Endothelial cell of umbilical vein (primary cell): ENCODE measurements at regions not wholly inside any gene's neighbourhood (a gene's known extent, or its start where the extent isn't known, plus 50 kb on each side); places are given as distances from the start of the nearest gene placed in this dataset.

Source experiments
- BruUV-seq: library from RNA; stranded (reverse); fragments of 400-500 nt; replicated peaks from 2 replicates; lab custom pipeline; 2021; lab: Mats Ljungman, UMichigan
- CTCF ChIA-PET: fragments of 300-600, 350-600 bp; sonication (Branson Sonifier 250); formaldehyde crosslinking; loops from one replicate; lab custom pipeline; 2021; ENCODE audit warnings: antibody characterized with exemption, inconsistent platforms; lab: Charles Lee
- POLR2A ChIA-PET: fragments of 300-600, 350-600 bp; sonication (Branson Sonifier 250); formaldehyde crosslinking; loops from one replicate; lab custom pipeline; 2021; ENCODE audit warnings: antibody characterized with exemption, inconsistent platforms; lab: Charles Lee
- DNase-seq: peaks from one replicate; pipeline ENCODE4 v3.0.0-alpha.2; 2011; ENCODE audit warnings: low read depth, low spot score
- FAIRE-seq: peaks from 2 replicates; lab custom pipeline; 2011; peaks lifted over from hg19 to GRCh38; lab: Jason Lieb, UNC
- H2AFZ ChIP-seq: 2 replicates; pipeline ENCODE4 v1.6.0; 2012; ENCODE audit warnings: low read depth, low read length, control low read depth, inconsistent platforms
- H3K27ac ChIP-seq: 2 replicates; pipeline ENCODE4 v1.5.1; 2011; ENCODE audit warnings: low read depth, mild to moderate bottlenecking, control low read depth, low read length, moderate library complexity; ENCODE audit not compliant: insufficient read depth
- H3K27me3 ChIP-seq, 2 experiments: 2 replicates each; pipeline versions ENCODE4 v1.6.0 to v1.6.1; 2011; ENCODE audit warnings: low read length in 2 of 2, mixed read lengths in 1 of 2; ENCODE audit not compliant: control insufficient read depth in 2 of 2, insufficient read depth in 2 of 2
- H3K36me3 ChIP-seq, 2 experiments: 2 replicates in 1 of 2; 3 replicates in 1 of 2; pipeline ENCODE4 v1.5.1; 2011; ENCODE audit warnings: low read length in 2 of 2, mild to moderate bottlenecking in 1 of 2, moderate library complexity in 1 of 2; ENCODE audit not compliant: control insufficient read depth in 2 of 2, insufficient read depth in 2 of 2; ENCODE audit errors: extremely low read depth in 1 of 2
- H3K4me1 ChIP-seq: 3 replicates; pipeline ENCODE4 v1.5.1; 2011; ENCODE audit warnings: mild to moderate bottlenecking, low read length; ENCODE audit not compliant: control insufficient read depth, insufficient read depth; ENCODE audit errors: extremely low read depth
- H3K4me2 ChIP-seq: 2 replicates; pipeline ENCODE4 v1.6.1; 2011; ENCODE audit warnings: low read length, control low read depth, mixed read lengths; ENCODE audit not compliant: insufficient read depth
- H3K4me3 ChIP-seq, 3 experiments: fragments of 200-600 bp in 1 of 3; sonication (generic), shearing (Covaris generic) in 1 of 3; replicated peaks in 1 of 3; 2 replicates each; pipeline ENCODE4 v1.5.1; 2011 to 2016; ENCODE audit warnings: control low read depth in 3 of 3, low read length in 3 of 3, mild to moderate bottlenecking in 2 of 3, inconsistent platforms in 1 of 3, low read depth in 1 of 3, moderate library complexity in 1 of 3; ENCODE audit not compliant: insufficient read depth in 1 of 3
- H3K79me2 ChIP-seq: 2 replicates; pipeline ENCODE4 v1.6.0; 2012; ENCODE audit warnings: low read length, inconsistent platforms; ENCODE audit not compliant: control insufficient read depth, insufficient read depth
- H3K9ac ChIP-seq: replicated peaks from 2 replicates; pipeline ENCODE3; 2011; ENCODE audit warnings: low read length, control low read depth; ENCODE audit not compliant: insufficient read depth; ENCODE audit errors: extremely low read depth
- H3K9me1 ChIP-seq: replicated peaks from 3 replicates; pipeline ENCODE4 v1.6.0; 2011; ENCODE audit warnings: mild to moderate bottlenecking, low read length; ENCODE audit not compliant: control insufficient read depth, insufficient read depth; ENCODE audit errors: extremely low read depth
- H3K9me3 ChIP-seq: replicated peaks from 2 replicates; pipeline ENCODE4 v1.5.1; 2012; ENCODE audit warnings: low read length, inconsistent platforms; ENCODE audit not compliant: control insufficient read depth, insufficient read depth
- H4K20me1 ChIP-seq: replicated peaks from 2 replicates; pipeline ENCODE3; 2011; ENCODE audit warnings: mild to moderate bottlenecking, low read length; ENCODE audit not compliant: control insufficient read depth, insufficient read depth; ENCODE audit errors: extremely low read depth
- EZH2 ChIP-seq: IDR thresholded peaks from 2 replicates; pipeline ENCODE4 v1.6.1; 2012; ENCODE audit warnings: borderline replicate concordance, low read depth, mild to moderate bottlenecking, moderate library complexity, low read length, inconsistent platforms; ENCODE audit not compliant: severe bottlenecking
- GATA2 ChIP-seq: IDR thresholded peaks from 2 replicates; pipeline ENCODE4 v1.7.0; 2011; ENCODE audit warnings: low read depth, mild to moderate bottlenecking, moderate library complexity, mixed read lengths, low read length; ENCODE audit not compliant: insufficient read length, insufficient read depth
- POLR2A ChIP-seq: IDR thresholded peaks from 2 replicates; pipeline ENCODE4 v1.6.1; 2012; ENCODE audit warnings: low read depth, mild to moderate bottlenecking, control low read depth, low read length
- POLR2AphosphoS5 ChIP-seq: IDR thresholded peaks from 2 replicates; pipeline ENCODE4 v1.6.1; 2012; ENCODE audit warnings: low read depth, mild to moderate bottlenecking, control low read depth, low read length, moderate library complexity; ENCODE audit not compliant: insufficient read depth
- dilution Hi-C: fragments of 300-500 bp; cut with MboI; formaldehyde crosslinking; loops from one replicate; pipeline ENCODE4 v1.15.0; 2019; ENCODE audit warnings: low sequenced_read_pairs; ENCODE audit not compliant: extremely low pct_ligation_motif_present
- intact Hi-C: fragments of 100-400 bp; cut with micrococcal nuclease; formaldehyde crosslinking; loops from one replicate; pipeline ENCODE4 v1.10.0; 2022

DNA sequence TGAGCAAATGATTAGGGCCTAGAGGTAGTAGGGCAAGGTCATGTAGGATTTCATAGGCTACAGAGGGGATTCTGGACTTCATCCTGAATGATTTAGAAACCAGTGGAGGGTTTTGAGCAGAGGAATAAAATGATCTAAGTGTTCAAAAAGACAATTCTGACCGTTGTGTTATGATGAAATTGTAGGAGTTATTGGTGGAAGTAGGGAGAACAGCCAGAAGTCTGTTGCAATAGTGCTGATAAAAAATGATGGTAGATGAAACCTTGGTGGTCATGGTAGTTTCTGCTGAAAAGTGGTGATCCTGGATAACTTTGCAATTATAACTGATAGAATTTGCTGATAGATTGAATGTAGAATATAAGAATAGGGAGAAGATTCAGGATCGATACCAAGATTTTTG lies 60.2 kb downstream of the MID1IP1 start:
- no peak for FAIRE-seq

DNA sequence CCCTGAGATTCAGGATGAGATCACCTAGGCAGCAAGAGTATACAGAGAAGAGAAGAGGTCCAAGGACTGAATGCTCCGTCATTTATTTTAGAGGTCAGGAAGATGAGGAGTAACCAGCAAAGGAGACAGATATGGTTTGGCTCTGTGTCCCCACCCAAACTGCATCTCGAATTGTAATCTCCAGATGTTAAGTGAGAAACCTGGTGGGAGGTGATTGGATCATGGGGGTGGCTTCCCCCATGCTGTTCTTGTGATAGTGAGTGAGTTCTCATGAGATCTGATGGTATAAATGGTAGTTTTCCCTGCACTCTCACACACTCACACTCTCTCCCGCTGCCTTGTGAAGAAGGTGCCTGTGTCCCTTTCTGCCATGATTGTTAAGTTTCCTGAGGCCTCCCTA lies 60.8 kb downstream of the MID1IP1 start:
- CTCF ChIA-PET: no interaction called here
- H3K36me3 ChIP-seq: no peaks in the 10 kb centered on the region
- no peak overlapping the region for H2AFZ ChIP-seq
- H3K4me1 ChIP-seq: no peaks in the 10 kb centered on the region
- H3K9ac ChIP-seq: no peak overlapping the region
- H3K9me3 ChIP-seq: no peaks in the 10 kb centered on the region
- no peaks in the 10 kb centered on the region for H4K20me1 ChIP-seq
- no peaks in the 10 kb centered on the region for H3K27me3 ChIP-seq
- no peaks in the 10 kb centered on the region for H3K9me1 ChIP-seq
- POLR2A ChIA-PET: no interaction called here
- H3K27ac ChIP-seq: no peak overlapping the region
- BruUV-seq: no TSS peak
- FAIRE-seq: no peak
- intact Hi-C loops: no loop called here
- no peaks in the 10 kb centered on the region for H3K79me2 ChIP-seq
- dilution Hi-C loops: no loop called here
- H3K4me2 ChIP-seq: no peak overlapping the region
- H3K4me3 ChIP-seq: no peak overlapping the region
- no peak for TF ChIP-seq GATA2
- no peak for TF ChIP-seq EZH2
- TF ChIP-seq POLR2AphosphoS5: no peak
- no peak for DNase-seq

More for the DNA sequence above, 60.2 kb downstream of the MID1IP1 start:
- BruUV-seq: no TSS peak
- Histone ChIP-seq H3K4me1 (no peaks in the 10 kb centered on the region), H3K27me3 (no peaks in the 10 kb centered on the region), H3K4me2 (no peak overlapping the region), H3K36me3 (no peaks in the 10 kb centered on the region), H3K9ac (no peak overlapping the region), H4K20me1 (no peaks in the 10 kb centered on the region), H3K9me3 (no peaks in the 10 kb centered on the region), H2AFZ (no peak overlapping the region), H3K27ac (no peak overlapping the region), H3K4me3 (no peak overlapping the region), H3K79me2 (no peaks in the 10 kb centered on the region), H3K9me1 (no peaks in the 10 kb centered on the region)
- POLR2A ChIA-PET: no interaction called here
- CTCF ChIA-PET: no interaction called here
- no peak for DNase-seq
- no peak for TF ChIP-seq POLR2A
- dilution Hi-C loops: no loop called here
- intact Hi-C loops: no loop called here
